ENCODE measurements at regions not wholly inside any gene's neighbourhood (a gene's known extent, or its start where the extent isn't known, plus 50 kb on each side); places are given as distances from the start of the nearest gene placed in this dataset.

- Mint-ChIP-seq H3K27ac (ENCODE audit: unreplicated experiment) (no peak overlapping the region), H3K4me1 (ENCODE audit: low read depth, unreplicated experiment) (no peaks in the 10 kb centered on the region), H3K9me3 (ENCODE audit: low read depth, unreplicated experiment) (no peaks in the 10 kb centered on the region), H3K4me3 (ENCODE audit: low read depth, unreplicated experiment) (no peak overlapping the region), H3K27me3 (ENCODE audit: unreplicated experiment) (no peaks in the 10 kb centered on the region), H3K36me3 (ENCODE audit: insufficient read depth, unreplicated experiment) (no peaks in the 10 kb centered on the region)
- intact Hi-C loops (cut with micrococcal nuclease; ENCODE audit: unreplicated experiment) = no loop called here
- CTCF ChIA-PET = no interaction called here
- no peak for DNase-seq
- TF ChIP-seq CTCF (IDR thresholded peaks at IDR 0.05; ENCODE audit: unreplicated experiment) = no peak
- BruUV-seq (replicated peaks) = no TSS peak
Observed at GRCh38 chr7:98795741-98796493, 73.9 kb downstream of the TMEM130 start.
